HT1080 (cell line): ENCODE measurements at regions not wholly inside any gene's neighbourhood (a gene's known extent, or its start where the extent isn't known, plus 50 kb on each side); places are given as distances from the start of the nearest gene placed in this dataset.

Experiments used
- DNase-seq: peaks from one replicate; pipeline ENCODE4 v3.0.0-alpha.2; 2015; ENCODE audit warnings: low read depth

DNA sequence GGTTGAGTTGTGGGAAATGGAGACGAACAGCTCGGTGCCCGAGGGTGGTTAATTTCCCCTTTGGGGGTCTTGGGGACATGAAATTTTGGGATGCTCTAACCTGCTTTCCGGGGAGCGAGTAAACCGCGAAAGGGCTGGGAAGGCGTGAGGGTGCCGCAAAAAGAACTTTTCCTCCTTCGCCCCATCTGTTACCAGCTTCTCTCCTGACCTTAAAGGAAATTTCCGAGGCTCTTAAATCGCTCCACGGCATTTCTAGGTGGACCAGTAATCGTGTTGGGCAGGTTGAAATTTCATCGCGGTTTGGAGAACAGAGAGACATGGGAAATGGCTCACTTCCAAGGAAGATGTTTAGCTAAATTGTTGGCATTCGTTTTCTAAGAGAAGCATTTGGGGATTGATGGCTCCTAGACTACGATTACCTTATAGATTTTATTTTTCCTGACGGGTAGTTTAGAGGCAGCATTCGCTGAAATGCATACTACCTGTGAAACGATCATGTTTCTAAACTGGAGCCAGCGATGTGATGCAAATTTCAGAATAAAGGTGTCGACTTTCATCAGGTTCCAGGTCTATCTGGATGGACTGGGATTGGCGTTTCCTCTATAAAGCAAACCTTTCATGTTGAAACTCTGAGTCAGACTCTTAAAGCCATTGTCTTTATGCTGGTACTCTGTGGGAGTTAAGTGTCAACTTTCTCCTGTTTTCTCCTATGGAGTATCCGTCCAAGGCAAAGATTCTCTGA, 414.5 kb downstream of the PCNX1 start:
- peak; percentile 77 for DNase-seq

DNA sequence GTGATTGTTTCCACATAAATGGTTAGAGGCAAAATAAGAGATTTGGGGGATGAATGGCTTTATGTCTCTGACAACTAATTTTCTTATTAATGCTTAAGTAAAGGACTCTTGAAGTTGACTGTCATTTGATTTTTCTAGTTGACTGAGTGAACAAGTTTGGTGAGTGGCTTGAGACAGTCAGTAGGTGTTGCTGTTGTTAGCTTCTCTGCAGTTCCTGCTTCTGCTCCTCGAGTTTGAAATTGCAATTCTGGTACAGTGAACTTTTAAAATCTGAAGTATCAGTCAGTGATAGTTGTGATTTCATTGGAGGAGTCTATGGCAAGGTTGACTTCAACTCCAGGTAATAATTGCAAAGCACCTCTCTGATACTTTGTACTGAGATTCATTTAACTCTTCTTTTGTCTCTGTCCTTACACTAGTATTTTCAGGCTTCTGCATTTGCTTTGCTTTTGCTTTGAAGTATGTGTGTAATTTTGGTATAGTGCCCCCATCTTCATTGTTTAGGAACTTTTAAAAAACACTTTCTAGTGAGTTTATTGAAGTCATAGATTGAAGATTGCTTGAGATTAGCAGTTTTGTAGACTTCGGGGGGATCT, 415.5 kb downstream of the PCNX1 start:
- DNase-seq, result peak; percentile 42

GRCh38 chr14:71324767-71325272, 417.6 kb downstream of the PCNX1 start:
- no peak for DNase-seq

- no peak for DNase-seq
Measured at GRCh38 chr14:71327691-71328090, 420.4 kb downstream of the PCNX1 start.

GRCh38 chr14:71328183-71328582, 420.9 kb downstream of the PCNX1 start:
- DNase-seq, result no peak

DNA sequence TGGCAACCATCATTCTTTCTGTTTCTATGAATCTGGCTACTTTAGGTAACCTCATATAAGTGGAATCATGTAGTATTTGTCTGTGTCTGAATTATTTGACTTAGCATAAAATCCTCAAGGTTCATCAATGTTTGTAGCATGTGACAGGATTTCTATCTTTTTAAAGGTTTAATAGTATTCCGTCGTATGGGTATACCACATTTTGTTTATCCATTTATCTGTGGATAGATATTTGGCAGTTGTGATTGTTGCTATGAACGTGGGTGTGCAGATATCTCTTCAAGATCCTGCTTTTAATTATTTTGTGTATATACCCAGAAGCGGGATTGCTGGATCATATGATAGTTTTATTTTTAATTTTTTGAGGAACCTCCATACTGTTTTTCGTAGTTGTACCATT, 421.7 kb downstream of the PCNX1 start:
- no peak for DNase-seq

DNA sequence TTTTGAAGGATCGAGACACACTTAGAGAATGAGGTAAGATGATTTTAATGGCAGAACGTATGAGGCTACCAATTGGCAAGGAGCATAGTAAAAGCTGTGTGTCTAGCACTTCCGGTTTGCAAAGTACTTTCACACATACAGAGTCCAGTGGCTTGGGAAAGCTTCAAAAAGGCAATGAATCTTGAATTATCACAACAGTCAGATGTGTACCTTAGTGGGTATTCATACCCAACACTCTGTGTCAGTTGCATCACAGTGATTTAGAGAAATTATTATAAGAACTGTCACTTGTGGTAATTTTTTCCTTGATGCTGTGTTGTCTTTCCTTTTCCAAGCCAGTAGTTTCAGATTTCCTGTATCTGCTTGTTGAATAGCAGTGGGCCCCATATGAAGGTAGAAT, 424.1 kb downstream of the PCNX1 start:
- DNase-seq, result no peak

- no peak for DNase-seq
Measured at GRCh38 chr14:71332476-71332875, 425.2 kb downstream of the PCNX1 start.

DNA sequence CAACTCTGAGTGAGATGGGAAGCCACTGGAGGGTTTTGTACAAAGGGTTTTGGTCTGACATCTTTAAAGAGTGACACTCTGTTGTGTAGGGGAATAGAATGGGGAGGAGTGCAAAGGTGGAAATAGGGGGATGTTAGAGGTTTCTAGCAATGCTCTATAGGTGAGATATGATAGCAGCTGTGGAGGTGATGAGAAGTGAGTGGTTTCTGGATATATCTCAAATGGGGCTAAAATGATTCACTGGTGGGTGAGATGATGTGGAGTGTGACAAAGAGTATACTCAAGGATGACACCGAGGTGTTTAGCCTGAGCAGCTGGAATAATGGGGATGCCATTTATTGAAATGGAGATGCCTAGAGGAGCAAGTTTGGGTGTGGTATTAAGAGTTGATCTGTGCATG, 426.4 kb downstream of the PCNX1 start:
- no peak for DNase-seq

GRCh38 chr14:71336489-71337192, 429.4 kb downstream of the PCNX1 start:
- no peak for DNase-seq

- DNase-seq, result no peak
Measured at GRCh38 chr14:71338153-71338552, 430.9 kb downstream of the PCNX1 start.

DNA sequence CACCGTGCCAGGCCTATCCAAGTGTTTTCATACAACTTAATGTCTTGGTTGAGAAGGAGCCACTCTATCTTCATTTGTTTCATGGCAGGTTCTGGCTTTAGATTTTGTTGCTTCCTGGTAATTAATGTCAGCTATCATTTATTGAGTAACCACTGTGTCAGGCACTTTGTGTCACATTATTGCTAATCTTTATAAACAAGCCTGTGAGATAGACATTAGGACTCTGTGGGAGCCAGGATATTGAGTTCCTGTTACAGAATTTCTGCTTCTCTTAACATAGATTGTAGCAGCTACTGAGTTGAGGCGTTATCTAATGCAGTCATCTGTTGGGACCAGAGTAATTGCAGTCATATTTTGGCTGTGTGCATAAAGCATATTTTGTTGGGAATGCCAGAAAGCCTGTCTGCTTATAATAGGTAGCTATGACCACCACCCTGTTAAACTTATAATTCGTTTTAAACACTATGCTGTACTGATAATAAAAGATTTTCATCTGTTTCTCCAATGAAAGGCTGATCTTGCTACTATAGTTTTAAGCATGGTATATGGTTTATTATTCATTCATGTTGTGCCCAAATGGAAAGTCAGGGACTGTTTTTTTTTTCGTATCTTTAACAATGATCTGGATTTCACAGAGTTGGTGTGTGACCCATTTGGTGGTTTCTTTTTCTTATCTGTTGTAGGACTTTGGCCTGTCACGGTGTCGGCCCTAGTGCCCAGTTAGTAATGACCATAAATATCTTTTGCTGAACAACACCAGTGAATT, 432.6 kb downstream of the PCNX1 start:
- no peak for DNase-seq

DNA sequence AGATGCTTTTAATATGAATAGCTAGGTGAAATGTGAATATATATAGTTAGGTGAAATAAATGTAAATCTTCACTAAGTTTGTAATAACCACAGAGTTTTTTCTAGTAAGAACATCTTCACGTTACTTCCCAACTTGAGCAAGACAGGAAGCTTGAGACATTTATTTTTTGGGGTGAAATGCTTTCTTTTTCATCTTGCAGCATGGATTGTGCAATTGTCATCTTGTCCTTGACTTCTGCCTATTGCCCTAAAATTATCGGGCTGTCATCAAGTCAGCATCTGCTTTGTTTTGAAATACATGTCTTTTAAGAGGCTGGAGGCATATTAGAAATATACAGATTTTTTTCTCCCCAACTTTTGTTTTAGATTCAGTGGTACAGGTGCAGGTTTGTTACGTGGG, 433.9 kb downstream of the PCNX1 start:
- no peak for DNase-seq

GRCh38 chr14:71343724-71344123, 436.5 kb downstream of the PCNX1 start:
- no peak for DNase-seq

DNA sequence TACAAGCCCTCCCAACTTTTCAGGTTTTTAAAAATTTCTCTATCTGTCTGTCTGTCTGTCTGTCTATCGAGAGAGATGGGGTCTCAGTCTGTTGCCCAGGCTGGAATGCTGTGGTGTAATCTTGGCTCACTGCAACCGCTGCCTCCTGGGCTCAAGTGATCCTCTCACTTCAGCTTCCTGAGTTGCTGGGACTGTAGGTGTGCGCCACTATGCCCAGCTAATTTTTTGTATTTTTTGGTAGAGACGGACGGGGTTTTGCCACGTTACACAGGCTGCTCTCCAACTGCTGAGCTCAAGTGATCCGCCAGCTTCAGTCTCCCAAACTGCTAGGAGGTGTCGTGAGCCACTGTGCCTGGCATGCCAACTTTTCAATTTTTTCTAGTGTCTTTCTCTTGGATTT, 437.2 kb downstream of the PCNX1 start:
- DNase-seq, result no peak

DNA sequence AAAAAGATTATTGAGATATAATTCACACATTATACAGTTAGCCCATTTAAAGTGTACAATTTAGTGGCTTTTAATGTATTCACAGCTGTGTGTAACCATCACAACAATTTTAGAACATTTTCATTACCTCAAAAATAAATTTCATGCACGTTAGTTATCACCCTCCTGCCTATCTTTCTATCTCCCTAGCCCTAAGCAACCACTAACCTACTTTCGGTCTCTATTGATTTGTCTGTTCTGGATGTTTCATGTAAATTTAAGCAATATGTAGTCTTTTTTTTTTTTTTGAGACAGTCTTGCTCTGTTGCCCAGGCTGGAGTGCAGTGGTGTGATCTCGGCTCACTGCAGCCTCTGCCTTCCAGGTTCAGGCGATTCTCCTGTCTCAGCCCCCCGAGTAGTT, 439.4 kb downstream of the PCNX1 start:
- no peak for DNase-seq

GRCh38 chr14:71348394-71348793, 441.1 kb downstream of the PCNX1 start:
- DNase-seq, result no peak

DNA sequence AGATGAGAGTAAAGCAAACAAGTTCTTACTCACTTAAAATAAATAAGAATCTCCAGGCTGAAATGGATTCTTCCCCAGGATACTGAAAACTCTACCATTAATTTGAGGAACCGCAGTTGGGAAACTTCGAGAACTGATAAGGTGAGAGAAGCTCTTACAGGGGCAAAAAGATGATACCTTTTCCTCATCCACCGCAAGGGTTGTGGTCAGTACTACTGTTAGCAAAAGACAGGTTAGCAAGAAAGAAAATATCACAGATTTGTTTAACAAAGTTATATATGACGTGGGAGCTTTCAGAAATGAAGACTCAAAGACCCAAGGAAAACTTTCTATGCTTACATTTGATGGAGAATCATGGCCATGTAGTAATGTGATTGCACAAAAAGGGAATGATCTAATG, 441.6 kb downstream of the PCNX1 start:
- DNase-seq, result no peak

DNA sequence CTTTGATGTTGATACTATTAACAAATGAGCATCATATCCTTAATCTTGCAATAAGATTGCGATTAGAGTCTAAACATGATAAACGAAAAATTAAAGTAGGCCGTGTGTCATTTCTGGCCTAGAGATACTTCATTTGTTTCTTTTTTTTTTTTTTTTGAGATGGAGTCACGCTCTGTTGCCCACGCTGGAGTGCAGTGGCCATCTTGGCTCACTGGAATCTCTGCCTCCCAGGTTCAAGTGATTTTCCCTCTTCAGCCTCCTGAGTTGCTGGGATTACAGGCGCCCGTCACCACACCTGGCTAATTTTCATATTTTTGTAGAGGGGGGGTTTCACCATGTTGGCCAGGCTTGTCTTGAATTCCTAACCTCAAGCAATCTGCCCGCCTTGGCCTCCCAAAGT, 446.9 kb downstream of the PCNX1 start:
- no peak for DNase-seq

DNA sequence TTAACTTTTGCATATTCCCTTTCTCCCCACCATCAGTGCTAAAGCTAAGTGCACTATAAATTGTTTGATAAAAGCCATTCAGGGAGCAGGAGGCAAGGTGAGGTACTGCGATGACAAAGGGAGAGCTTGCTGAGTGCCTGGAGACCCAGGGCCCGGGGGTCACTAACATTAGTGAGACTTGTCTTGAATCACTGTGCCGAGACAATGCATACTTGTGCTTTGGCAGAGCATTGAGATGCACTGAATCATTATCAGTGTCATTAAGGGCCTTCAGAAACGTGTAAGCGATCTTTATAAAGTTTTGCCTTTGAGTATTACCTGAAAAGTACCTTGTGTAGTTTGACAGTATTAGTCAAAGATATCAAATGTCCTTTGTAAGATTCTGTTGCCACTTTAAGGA, 447.5 kb downstream of the PCNX1 start:
- no peak for DNase-seq

- no peak for DNase-seq
Measured at GRCh38 chr14:71355324-71356201, 448.3 kb downstream of the PCNX1 start.
